Activated gamma-delta T cell treated with anti-CD3 and anti-CD28 coated beads, Interleukin-2, amount 50 U/mL, for 16 hours (primary cell): ENCODE measurements at regions not wholly inside any gene's neighbourhood (a gene's known extent, or its start where the extent isn't known, plus 50 kb on each side); places are given as distances from the start of the nearest gene placed in this dataset.
"Not testable (repeated sequence)": the region's sequence is repeated elsewhere in the genome, so short reads cannot be mapped to it uniquely, and the experiment has no call there.

Experiments used
- DNase-seq: peaks from one replicate; pipeline ENCODE4 v3.0.0-alpha.2; 2020; ENCODE audit warnings: low read depth

DNA sequence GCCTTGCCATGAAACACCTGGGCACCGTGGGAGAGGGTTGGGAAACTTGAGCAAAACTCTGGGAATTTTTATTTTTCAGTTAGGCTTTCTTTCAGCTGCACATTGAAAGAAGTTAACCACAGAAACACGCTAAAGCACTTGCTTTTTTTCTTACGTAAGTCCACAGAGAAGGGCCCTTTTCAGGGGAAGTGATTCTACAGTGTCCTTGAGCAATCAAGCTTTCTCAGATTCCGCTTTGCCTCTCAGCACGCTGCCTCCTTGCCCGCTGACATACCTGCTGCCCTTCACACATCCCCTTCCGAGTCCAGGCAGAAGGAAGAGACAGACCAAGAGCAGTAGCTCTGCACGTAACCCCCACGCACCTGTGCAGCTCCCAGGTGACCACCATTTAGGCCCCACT is 135.5 kb upstream of the MYT1L start:
- DNase-seq: no peak

DNA sequence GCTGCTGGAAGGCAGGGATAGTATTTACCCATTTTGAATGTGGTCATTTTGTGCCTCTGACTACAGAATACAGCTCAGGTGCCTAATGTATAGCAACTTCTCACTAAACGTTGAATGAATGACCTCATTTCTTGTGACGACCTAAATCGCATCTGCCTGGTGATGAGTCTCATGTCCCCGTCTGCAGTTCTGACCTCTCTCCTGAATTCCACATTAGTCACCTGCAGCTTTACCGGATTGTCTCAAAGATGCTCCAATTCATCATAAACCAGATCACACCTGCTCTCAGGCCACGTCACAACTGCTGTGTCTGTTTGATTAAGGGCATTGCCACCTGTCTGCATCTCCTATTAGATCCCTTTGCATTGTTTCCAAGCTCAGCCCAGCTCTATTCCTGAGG is 133.6 kb upstream of the MYT1L start:
- no peak for DNase-seq

DNA sequence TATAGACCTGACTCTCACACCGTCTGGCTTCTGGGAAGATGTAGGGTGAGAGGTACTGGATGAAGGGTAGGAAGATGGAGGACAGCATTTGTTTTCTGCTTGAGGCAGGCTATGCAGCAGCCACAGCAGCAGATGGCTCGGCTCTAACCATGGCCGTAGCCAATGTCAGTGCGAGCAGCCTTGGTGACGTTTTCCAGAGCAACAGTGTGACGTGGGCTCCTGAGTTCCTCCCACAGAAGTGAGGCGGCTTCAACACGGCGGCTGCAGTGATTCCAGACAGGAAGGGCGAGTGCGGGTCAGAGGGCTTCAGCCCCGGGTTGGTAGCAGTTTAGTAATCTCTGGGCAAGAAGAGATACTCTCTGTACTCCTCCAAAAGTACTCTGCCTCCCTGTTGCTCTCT is 133.0 kb upstream of the MYT1L start:
- no peak for DNase-seq

DNA sequence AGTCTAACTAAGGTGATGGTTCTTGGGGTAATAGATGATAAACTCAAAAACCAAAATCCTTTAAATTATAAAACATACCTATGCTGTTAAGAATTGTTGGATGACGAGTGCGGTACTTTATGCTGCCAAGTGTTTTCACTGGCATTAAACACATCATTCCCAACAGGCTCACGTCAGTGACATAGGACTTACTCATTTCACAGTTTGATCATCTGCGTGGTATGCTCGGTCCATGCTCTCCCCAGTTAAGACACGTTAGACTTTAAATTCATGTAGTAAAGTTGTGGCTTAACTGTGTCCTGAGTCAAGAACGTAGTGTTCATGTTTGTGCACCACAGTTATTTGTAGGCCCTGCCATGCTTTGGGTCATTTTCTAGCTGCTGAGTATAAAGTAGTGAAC is 125.6 kb upstream of the MYT1L start:
- no peak for DNase-seq

DNA sequence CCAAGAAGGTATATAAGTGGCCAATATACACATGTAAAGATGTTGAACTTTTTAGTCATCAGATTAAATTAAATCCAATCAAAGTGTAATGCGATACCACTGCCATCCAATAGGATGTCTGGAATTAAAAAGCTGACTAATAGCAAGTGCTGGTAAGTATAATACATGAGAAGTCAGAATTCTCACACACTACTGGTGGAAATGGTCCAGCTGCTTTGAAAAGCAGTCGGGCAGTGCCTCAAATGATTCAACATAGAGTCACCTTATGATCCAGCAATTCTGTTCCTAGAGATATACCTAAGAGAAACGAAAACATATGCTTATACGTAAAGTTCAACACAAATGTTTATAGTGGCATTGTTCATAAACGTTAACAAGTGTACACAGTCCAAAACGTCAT is 124.1 kb upstream of the MYT1L start:
- no peak for DNase-seq

DNA sequence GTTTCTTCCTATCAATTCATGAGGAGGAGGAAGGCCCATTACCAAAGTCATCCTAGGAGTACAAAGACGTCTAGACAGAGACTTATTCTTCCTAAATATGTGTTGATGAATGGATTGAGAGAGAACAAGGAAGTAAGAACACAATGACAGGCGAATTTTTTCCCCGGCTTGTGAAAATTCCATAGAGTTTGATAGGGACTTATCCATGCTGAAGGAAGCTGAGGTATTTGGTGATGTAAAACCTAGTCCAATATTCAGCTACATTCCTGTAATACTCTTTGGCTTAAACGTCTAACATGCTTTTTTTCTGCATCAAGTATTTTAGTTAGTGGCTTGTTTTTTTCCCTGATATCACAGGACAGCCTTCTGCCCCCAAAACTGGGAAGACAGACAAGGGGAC is 121.9 kb upstream of the MYT1L start:
- no peak for DNase-seq

DNA sequence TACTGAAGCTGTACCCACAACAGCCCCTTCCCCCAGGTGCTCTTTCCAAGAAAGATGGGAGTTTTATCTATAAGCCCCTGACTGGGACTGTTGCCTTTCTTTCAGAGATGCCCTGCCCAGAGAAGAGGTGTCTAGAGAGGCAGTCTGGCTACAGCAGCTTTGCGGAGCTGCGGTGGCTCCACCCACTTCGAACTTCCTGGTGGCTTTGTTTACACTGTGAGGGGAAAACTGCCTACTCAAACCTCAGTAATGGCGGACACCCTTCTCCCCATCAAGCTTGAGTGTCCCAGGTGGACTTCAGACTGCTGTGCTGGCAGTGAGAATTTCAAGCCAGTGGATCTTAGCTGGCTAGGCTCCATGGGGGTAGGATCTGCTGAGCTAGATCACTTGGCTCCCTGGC is 120.2 kb upstream of the MYT1L start:
- DNase-seq: not testable (repeated sequence)

DNA sequence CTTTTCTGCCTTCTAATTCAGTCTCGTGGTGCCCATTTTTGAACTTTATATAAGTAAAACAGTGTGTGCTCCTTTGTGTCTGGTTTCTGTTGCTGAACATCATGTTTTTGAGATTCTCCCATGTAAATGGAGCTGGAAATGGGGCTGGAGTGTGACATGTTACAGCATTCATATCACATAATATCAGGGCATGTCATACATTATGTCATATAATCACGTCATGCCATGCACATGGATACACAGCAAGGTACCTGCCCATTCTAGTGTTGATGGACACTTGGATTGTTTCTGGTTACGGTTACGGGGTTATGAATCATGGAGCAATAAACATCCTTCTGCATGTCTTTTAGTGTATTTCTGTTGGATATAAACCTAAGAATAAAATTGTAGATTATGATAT is 117.1 kb upstream of the MYT1L start:
- no peak for DNase-seq

DNA sequence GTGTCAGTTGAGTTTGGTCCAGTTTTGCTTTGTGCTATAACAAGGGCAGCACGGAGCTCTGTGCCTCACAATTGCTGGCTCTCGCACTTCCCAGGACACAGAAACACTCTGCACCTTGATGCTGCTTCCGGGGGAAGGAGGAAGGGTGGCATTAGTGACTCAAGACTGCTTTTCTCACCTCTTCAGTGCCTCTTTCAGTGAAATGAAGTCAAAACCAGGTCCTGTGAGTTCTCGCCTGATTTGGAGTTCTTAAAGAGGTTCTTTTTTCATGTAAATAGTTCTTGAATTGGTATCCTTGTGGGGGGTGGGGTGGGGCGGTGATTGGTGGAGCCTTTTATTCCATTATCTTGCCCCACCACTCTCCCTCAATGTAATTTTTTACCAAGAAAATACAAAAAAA is 91.5 kb upstream of the MYT1L start:
- no peak for DNase-seq

DNA sequence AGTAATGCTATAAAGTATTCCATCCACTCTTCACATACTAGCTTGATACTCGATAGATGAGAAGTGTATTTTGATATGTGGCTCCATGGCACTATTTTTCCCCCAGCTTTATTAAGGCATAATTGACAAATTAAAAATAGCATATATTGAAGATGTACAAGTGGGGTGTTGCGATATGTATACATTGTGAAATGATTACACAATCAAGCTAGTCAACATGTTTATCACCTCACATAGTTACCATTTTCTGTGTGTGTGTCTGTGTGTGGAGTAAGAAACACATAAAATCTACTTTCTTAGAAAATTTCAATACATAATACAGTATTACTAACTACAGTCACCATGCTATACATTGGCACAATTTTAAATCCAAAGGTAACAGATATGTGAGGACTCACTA is 82.5 kb upstream of the MYT1L start:
- DNase-seq: no peak

DNA sequence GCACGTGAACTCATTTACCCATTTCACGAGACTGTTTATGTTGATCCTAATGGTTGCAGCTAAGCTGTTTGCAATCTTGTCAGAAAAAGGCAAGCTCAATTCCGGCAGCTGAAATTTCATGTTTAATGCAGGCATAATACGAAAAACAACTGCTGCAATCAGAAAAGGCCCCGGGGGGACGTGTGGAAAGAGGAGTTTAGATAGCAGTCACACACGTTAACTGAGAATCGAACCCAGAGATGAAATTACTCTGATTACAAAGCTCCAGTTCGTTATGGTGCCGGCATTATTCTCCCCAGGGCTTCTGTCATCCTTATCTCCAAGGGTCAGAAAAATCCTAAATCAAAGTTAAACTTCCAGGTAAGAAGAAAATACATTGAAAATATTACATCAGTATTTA is 79.9 kb upstream of the MYT1L start:
- DNase-seq: no peak

DNA sequence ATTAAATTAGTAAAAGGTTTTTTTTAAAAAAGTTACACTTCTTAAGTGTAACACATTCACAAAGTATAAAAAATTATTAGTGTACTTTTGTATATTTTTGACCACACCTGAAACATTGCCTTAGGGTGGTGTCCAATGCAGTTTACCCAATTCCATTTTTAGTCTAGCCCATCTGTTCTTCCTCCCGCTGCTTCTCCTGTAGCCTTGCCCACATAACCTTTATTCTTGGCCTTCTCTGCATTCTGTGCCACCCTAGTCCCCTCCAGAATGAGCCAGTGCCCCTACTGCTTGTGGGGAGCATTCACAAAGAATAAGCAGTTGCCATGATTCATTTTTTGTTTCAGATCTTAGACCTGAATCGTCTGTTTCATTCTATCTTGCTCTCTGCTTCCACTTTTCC is 78.4 kb upstream of the MYT1L start:
- DNase-seq: no peak

DNA sequence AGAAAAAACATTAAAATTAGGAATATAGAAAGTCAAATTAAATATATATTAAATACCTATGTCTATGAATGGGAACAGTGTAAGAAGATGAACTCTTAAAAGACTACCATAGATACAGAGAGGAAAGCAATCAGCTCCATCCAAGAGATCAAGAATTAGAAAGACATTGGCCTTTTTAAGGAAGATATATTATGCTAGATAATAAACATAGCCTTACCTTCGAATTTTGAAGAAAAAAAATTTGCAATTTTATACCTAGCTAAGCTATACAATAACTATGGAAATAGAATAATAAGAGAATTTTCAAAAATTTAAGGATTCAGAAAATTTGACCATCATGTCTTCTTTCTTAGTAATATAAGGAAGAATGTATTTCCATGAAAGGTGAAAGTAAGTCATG is 74.7 kb upstream of the MYT1L start:
- DNase-seq: no peak

DNA sequence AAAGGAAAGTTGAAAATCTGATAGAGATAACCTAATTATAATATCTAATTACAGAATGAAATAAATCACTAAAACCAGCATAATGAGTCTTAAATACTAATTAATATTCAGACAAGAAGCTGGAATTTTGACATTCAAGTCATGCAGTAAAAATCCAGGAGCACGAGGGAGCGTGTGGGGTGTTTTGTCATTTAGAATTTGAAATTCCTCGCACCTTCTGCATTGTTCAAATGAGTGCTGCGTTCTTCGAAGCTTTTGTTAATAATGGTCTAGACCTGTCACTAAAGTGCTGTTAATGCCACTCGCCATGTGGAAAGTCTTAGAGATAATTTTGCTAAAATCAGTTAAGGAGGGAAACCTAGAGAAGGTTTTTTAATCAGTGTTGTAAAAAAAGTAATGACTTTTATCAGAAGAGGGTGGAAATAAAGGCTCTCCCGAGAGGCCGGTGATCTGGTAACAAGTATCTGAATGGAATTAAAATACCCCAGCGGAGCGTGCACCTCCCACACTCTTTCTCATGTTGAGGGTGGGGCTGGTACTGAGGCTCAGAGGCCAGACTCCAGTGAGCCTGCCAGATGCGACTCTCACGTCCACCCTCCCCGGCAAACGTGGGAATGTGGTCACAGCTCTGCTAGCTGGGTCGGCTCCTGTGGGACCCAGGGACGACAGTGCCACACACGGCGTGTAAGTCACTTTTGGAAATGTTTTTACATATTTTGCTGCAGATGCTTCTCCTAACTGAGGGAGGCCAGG is 69.4 kb upstream of the MYT1L start:
- no peak for DNase-seq

DNA sequence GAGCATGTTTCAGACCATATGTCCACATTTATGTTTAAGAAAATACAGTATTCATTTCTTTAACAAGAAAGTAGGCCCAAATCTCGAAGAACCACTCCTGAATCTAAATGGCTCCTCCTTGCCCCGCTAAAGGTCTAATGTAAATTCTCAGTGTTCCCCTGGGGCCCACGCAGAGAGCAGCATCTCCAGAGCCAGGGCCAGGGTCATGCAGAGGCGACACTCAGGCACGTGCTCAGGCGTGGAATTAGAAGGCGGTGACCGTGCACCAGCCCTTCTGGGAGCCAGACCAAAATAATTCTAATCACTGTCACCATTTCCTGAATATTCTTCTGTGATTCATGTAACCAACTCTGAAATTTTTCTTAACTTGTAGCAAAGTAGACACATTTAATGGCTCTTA is 68.3 kb upstream of the MYT1L start:
- no peak for DNase-seq

DNA sequence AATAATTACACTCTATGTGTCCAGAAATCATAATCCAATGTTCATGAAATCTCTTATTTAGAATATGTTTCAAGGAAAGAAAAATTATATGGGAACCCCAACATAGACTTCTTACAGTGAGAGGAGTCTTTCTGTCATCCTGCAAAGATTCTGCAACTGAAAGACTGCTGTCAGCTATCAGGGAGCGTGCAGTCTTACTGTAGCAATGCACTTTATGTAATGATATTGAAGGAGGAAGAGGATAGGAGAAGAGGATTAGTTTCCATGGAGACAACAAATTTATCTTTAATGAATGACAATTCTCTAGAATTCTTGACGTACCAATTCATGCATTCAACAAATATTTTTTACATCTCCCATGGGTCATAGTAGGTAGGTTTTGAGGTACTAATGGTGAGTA is 61.3 kb upstream of the MYT1L start:
- DNase-seq: no peak

DNA sequence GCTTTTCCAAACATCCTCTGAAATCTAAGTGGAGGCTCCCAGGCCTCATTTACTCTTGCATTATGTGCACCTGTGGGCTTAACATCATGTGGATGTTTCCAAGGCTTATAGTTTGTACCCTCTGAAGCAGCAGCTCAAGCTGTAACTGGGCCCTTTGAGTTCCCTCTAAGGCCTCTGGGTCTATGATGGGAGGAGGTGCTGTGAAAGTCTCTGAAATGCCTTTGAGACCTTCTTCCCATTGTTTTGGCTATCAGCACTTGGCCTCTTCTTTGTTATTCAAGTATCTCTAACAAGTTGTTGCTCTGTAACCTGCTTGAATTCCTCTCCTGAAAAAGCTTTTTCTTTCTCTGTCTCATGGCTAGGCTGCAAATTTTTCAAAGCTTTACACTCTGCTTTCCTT is 58.1 kb upstream of the MYT1L start:
- no peak for DNase-seq
